ENCODE measurements at regions not wholly inside any gene's neighbourhood (a gene's known extent, or its start where the extent isn't known, plus 50 kb on each side); places are given as distances from the start of the nearest gene placed in this dataset.

DNA sequence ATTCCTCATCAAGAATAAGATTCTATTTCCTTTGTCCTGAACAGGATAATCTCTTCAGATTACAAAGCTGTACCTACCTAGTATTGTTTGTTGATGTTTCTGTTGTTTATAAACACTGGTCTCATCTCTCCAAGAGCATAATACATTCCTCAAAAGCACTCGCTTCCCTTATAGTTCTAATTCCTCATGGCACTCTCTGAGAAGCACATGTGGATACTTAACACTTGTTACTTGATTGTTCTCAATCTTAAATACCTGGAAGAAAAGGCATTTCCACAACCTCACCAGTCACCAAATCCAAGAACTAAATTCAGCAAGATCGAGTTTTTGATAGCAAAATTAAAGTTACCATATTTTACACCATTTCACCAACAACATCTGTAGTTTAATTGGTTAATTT, 145.9 kb upstream of the DUSP10 start:
- Mint-ChIP-seq H3K4me3 (no peak overlapping the region), H3K27ac (no peak overlapping the region), H3K4me1 (peaks cover 8% of the 10 kb centered on the region; the same call in 1 of the 2 replicates), H3K27me3 (ENCODE audit: low read depth) (no peaks in the 10 kb centered on the region), H3K9me3 (peaks cover 4% of the 10 kb centered on the region; the same call in 1 of the 2 replicates), H3K36me3 (no peaks in the 10 kb centered on the region)
- no peak for DNase-seq (ENCODE audit: low spot score)
- ATAC-seq = no peak
- ChIA-PET POLR2A (no interaction called here), CTCF (no interaction called here)
- no peak for TF ChIP-seq HMGXB4 (CRISPR knock-in tag; IDR thresholded peaks at IDR 0.05)
- TF ChIP-seq, protein P1, sequence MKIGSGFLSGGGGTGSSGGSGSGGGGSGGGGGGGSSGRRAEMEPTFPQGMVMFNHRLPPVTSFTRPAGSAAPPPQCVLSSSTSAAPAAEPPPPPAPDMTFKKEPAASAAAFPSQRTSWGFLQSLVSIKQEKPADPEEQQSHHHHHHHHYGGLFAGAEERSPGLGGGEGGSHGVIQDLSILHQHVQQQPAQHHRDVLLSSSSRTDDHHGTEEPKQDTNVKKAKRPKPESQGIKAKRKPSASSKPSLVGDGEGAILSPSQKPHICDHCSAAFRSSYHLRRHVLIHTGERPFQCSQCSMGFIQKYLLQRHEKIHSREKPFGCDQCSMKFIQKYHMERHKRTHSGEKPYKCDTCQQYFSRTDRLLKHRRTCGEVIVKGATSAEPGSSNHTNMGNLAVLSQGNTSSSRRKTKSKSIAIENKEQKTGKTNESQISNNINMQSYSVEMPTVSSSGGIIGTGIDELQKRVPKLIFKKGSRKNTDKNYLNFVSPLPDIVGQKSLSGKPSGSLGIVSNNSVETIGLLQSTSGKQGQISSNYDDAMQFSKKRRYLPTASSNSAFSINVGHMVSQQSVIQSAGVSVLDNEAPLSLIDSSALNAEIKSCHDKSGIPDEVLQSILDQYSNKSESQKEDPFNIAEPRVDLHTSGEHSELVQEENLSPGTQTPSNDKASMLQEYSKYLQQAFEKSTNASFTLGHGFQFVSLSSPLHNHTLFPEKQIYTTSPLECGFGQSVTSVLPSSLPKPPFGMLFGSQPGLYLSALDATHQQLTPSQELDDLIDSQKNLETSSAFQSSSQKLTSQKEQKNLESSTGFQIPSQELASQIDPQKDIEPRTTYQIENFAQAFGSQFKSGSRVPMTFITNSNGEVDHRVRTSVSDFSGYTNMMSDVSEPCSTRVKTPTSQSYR (CRISPR knock-in tag; IDR thresholded peaks at IDR 0.05) = no peak
- no peak for TF ChIP-seq ATF1 (CRISPR knock-in tag; IDR thresholded peaks at IDR 0.05)
- TF ChIP-seq NR3C1 (CRISPR knock-in tag; conservative IDR thresholded peaks at IDR 0.05; ENCODE audit: low read depth) = no peak
- no peak for TF ChIP-seq ARID4B (CRISPR knock-in tag; IDR thresholded peaks at IDR 0.05; ENCODE audit: borderline replicate concordance)
- no peak for TF ChIP-seq SMAD4 (CRISPR knock-in tag; IDR thresholded peaks at IDR 0.05)
- TF ChIP-seq, protein P2, sequence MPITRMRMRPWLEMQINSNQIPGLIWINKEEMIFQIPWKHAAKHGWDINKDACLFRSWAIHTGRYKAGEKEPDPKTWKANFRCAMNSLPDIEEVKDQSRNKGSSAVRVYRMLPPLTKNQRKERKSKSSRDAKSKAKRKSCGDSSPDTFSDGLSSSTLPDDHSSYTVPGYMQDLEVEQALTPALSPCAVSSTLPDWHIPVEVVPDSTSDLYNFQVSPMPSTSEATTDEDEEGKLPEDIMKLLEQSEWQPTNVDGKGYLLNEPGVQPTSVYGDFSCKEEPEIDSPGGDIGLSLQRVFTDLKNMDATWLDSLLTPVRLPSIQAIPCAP (CRISPR knock-in tag; IDR thresholded peaks at IDR 0.05) = no peak
- TF ChIP-seq TEAD1 (CRISPR knock-in tag; IDR thresholded peaks at IDR 0.05) = no peak
- TF ChIP-seq CREB1 (CRISPR knock-in tag; IDR thresholded peaks at IDR 0.05) = no peak
- no peak for TF ChIP-seq GTF2I (CRISPR knock-in tag; conservative IDR thresholded peaks at IDR 0.05)
- TF ChIP-seq NFYB (CRISPR knock-in tag; conservative IDR thresholded peaks at IDR 0.05; ENCODE audit: low read depth) = no peak
- no peak for TF ChIP-seq MXD4 (CRISPR knock-in tag; IDR thresholded peaks at IDR 0.05; ENCODE audit: borderline replicate concordance)
- TF ChIP-seq ERG (CRISPR knock-in tag; IDR thresholded peaks at IDR 0.05) = no peak
- no peak for TF ChIP-seq ZNF121 (CRISPR knock-in tag; IDR thresholded peaks at IDR 0.05)
- no peak for TF ChIP-seq PRRX2 (CRISPR knock-in tag; IDR thresholded peaks at IDR 0.05)
- TF ChIP-seq GRHL2 (CRISPR knock-in tag; IDR thresholded peaks at IDR 0.05; ENCODE audit: insufficient replicate concordance, severe bottlenecking) = no peak
- no peak for TF ChIP-seq ZNF263 (CRISPR knock-in tag; IDR thresholded peaks at IDR 0.05; ENCODE audit: low read depth)
- TF ChIP-seq AR (CRISPR knock-in tag; IDR thresholded peaks at IDR 0.05) = no peak
- TF ChIP-seq ZMAT4 (CRISPR knock-in tag; IDR thresholded peaks at IDR 0.05) = no peak

Measured in WTC11 (cell line).